ENCODE measurements at regions not wholly inside any gene's neighbourhood (a gene's known extent, or its start where the extent isn't known, plus 50 kb on each side); places are given as distances from the start of the nearest gene placed in this dataset.

DNA sequence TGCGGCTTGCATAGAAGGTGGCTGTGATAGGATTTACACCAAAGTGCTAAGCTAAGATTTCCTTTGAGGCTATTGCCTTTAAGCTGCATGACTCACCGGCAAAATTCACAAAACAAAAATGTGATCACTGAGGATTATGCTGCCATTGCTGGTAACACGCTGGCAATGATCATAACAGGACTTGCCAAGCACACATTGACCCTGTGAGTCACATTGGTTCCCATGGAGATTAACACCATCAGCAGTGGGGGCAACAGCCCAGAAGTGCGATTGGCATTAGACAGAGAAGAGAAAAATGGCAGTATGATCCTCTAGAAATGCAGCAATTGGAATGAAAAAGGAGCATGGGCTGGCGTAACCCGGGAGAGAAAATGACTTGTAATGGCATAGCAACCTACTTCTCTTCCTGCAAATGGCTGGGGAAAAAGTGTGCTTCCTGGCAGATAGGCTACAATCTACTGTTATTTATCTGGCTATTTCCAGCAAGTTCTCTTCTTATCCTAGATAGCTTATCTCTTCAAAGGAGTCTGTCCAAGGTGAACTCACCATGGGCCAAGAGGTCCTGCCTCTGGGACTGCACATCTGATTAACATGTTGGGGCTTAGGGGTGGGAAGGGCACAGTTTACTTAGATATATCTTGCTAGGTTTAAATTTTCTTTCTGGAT is 314.2 kb upstream of the IGFBP7 start:
- no peak overlapping the region for H3K27ac Mint-ChIP-seq
- Histone ChIP-seq H3K27me3 (ENCODE audit: control insufficient read depth, insufficient read depth, low read length) (no peaks in the 10 kb centered on the region), H3K4me3 (ENCODE audit: low read depth, low read length) (no peak overlapping the region), H3K27ac (ENCODE audit: insufficient read depth, low read length, poor library complexity, severe bottlenecking) (no peak overlapping the region), H3K36me3 (ENCODE audit: control insufficient read depth, insufficient read depth, low read length) (no peaks in the 10 kb centered on the region), H3K4me1 (ENCODE audit: control insufficient read depth, insufficient read depth, low read length, poor library complexity, severe bottlenecking) (no peaks in the 10 kb centered on the region), H3K9me3 (ENCODE audit: control insufficient read depth in 2 of 2, low read length in 2 of 2) (no peaks in the 10 kb centered on the region)
- H3K4me1 Mint-ChIP-seq, result no peaks in the 10 kb centered on the region
- H3K27me3 Mint-ChIP-seq, result no peaks in the 10 kb centered on the region
- DNase-seq (no peak), ATAC-seq (ENCODE audit: low read depth in 2 of 2) (no peak)
- H3K4me3 Mint-ChIP-seq, result no peak overlapping the region
- no peaks in the 10 kb centered on the region for H3K36me3 Mint-ChIP-seq
- peaks cover 0 to 4% (median 1%) of the 10 kb centered on the region in 7 donors for H3K9me3 Mint-ChIP-seq

DNA sequence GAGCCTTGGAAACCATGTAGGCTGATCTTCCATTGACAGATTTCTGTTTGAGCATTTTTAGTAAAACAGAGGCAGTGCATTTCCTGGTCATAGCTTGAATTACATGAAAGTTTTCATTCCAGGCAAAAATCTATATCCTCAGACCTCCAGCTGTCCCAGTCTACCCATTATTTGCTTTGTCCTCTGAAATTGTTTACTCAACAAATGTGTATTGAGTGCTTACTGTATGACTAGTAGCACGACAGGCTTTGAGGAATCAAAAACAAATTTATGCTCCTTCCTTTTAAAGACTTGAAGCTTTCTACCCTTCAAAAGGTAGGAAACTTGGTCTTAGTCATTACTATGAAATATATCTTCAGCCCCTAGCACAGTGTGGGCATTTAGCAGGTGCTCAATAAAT is 307.9 kb upstream of the IGFBP7 start:
- Mint-ChIP-seq H3K27ac (no peak overlapping the region), H3K4me1 (no peaks in the 10 kb centered on the region), H3K27me3 (no peaks in the 10 kb centered on the region), H3K4me3 (no peak overlapping the region), H3K36me3 (no peaks in the 10 kb centered on the region), H3K9me3 (peaks cover 0 to 4% (median 2%) of the 10 kb centered on the region in 7 donors)
- Histone ChIP-seq H3K9me3 (ENCODE audit: control insufficient read depth in 2 of 2, low read length in 2 of 2) (no peaks in the 10 kb centered on the region), H3K27me3 (ENCODE audit: control insufficient read depth, insufficient read depth, low read length) (no peaks in the 10 kb centered on the region), H3K36me3 (ENCODE audit: control insufficient read depth, insufficient read depth, low read length) (no peaks in the 10 kb centered on the region), H3K27ac (ENCODE audit: insufficient read depth, low read length, poor library complexity, severe bottlenecking) (no peak overlapping the region), H3K4me1 (ENCODE audit: control insufficient read depth, insufficient read depth, low read length, poor library complexity, severe bottlenecking) (no peaks in the 10 kb centered on the region), H3K4me3 (ENCODE audit: low read depth, low read length) (no peak overlapping the region)
- DNase-seq, result no peak
- ATAC-seq (ENCODE audit: low read depth in 2 of 2), result no peak

- Histone ChIP-seq H3K27me3 (ENCODE audit: control insufficient read depth, insufficient read depth, low read length) (no peaks in the 10 kb centered on the region), H3K27ac (ENCODE audit: insufficient read depth, low read length, poor library complexity, severe bottlenecking) (no peak overlapping the region), H3K36me3 (ENCODE audit: control insufficient read depth, insufficient read depth, low read length) (no peaks in the 10 kb centered on the region), H3K9me3 (ENCODE audit: control insufficient read depth in 2 of 2, low read length in 2 of 2) (no peaks in the 10 kb centered on the region), H3K4me3 (ENCODE audit: low read depth, low read length) (no peak overlapping the region), H3K4me1 (ENCODE audit: control insufficient read depth, insufficient read depth, low read length, poor library complexity, severe bottlenecking) (no peaks in the 10 kb centered on the region)
- DNase-seq (no peak), ATAC-seq (ENCODE audit: low read depth in 2 of 2) (no peak)
- no peak overlapping the region for H3K27ac Mint-ChIP-seq
- H3K27me3 Mint-ChIP-seq, result no peaks in the 10 kb centered on the region
- no peaks in the 10 kb centered on the region for H3K4me1 Mint-ChIP-seq
- H3K9me3 Mint-ChIP-seq, result peaks cover 0 to 3% (median 0%) of the 10 kb centered on the region in 7 donors
- no peak overlapping the region for H3K4me3 Mint-ChIP-seq
- H3K36me3 Mint-ChIP-seq, result no peaks in the 10 kb centered on the region
Observed at GRCh38 chr4:57412259-57413054, 302.3 kb upstream of the IGFBP7 start.

- ATAC-seq (ENCODE audit: low read depth in 2 of 2) (no peak), DNase-seq (no peak)
- H3K4me3 Mint-ChIP-seq, result no peak overlapping the region
- H3K27me3 Mint-ChIP-seq, result no peaks in the 10 kb centered on the region
- no peaks in the 10 kb centered on the region for H3K4me1 Mint-ChIP-seq
- Histone ChIP-seq H3K27ac (ENCODE audit: insufficient read depth, low read length, poor library complexity, severe bottlenecking) (no peak overlapping the region), H3K27me3 (ENCODE audit: control insufficient read depth, insufficient read depth, low read length) (no peaks in the 10 kb centered on the region), H3K36me3 (ENCODE audit: control insufficient read depth, insufficient read depth, low read length) (no peaks in the 10 kb centered on the region), H3K4me1 (ENCODE audit: control insufficient read depth, insufficient read depth, low read length, poor library complexity, severe bottlenecking) (no peaks in the 10 kb centered on the region), H3K9me3 (ENCODE audit: control insufficient read depth in 2 of 2, low read length in 2 of 2) (no peaks in the 10 kb centered on the region), H3K4me3 (ENCODE audit: low read depth, low read length) (no peak overlapping the region)
- H3K27ac Mint-ChIP-seq, result no peak overlapping the region
- peaks cover 0 to 3% (median 0%) of the 10 kb centered on the region in 7 donors for H3K9me3 Mint-ChIP-seq
- H3K36me3 Mint-ChIP-seq, result no peaks in the 10 kb centered on the region
Observed at GRCh38 chr4:57410331-57411052, 300.3 kb upstream of the IGFBP7 start.

- no peak overlapping the region for H3K27ac ChIP-seq (ENCODE audit: insufficient read depth, low read length, poor library complexity, severe bottlenecking)
- no peaks in the 10 kb centered on the region for H3K36me3 ChIP-seq (ENCODE audit: control insufficient read depth, insufficient read depth, low read length)
- Mint-ChIP-seq H3K4me3 (no peak overlapping the region), H3K27ac (no peak overlapping the region), H3K36me3 (no peaks in the 10 kb centered on the region), H3K27me3 (no peaks in the 10 kb centered on the region), H3K9me3 (peaks cover 0 to 6% (median 2%) of the 10 kb centered on the region in 7 donors), H3K4me1 (no peaks in the 10 kb centered on the region)
- H3K27me3 ChIP-seq (ENCODE audit: control insufficient read depth, insufficient read depth, low read length), result no peaks in the 10 kb centered on the region
- H3K4me3 ChIP-seq (ENCODE audit: low read depth, low read length), result no peak overlapping the region
- no peaks in the 10 kb centered on the region for H3K9me3 ChIP-seq (ENCODE audit: control insufficient read depth in 2 of 2, low read length in 2 of 2)
- no peaks in the 10 kb centered on the region for H3K4me1 ChIP-seq (ENCODE audit: control insufficient read depth, insufficient read depth, low read length, poor library complexity, severe bottlenecking)
- DNase-seq (no peak), ATAC-seq (ENCODE audit: low read depth in 2 of 2) (no peak)
Observed at GRCh38 chr4:57405359-57405758, 295.2 kb upstream of the IGFBP7 start.

GRCh38 chr4:57404483-57404882 is 294.3 kb upstream of the IGFBP7 start:
- H3K27me3 ChIP-seq (ENCODE audit: control insufficient read depth, insufficient read depth, low read length), result no peaks in the 10 kb centered on the region
- no peaks in the 10 kb centered on the region for H3K4me1 ChIP-seq (ENCODE audit: control insufficient read depth, insufficient read depth, low read length, poor library complexity, severe bottlenecking)
- no peak overlapping the region for H3K27ac ChIP-seq (ENCODE audit: insufficient read depth, low read length, poor library complexity, severe bottlenecking)
- H3K9me3 ChIP-seq (ENCODE audit: control insufficient read depth in 2 of 2, low read length in 2 of 2), result no peaks in the 10 kb centered on the region
- no peaks in the 10 kb centered on the region for H3K36me3 ChIP-seq (ENCODE audit: control insufficient read depth, insufficient read depth, low read length)
- Mint-ChIP-seq H3K27me3 (no peaks in the 10 kb centered on the region), H3K36me3 (no peaks in the 10 kb centered on the region), H3K4me3 (no peak overlapping the region), H3K9me3 (peaks cover 0 to 6% (median 2%) of the 10 kb centered on the region in 7 donors), H3K27ac (no peak overlapping the region), H3K4me1 (no peaks in the 10 kb centered on the region)
- DNase-seq (no peak), ATAC-seq (ENCODE audit: low read depth in 2 of 2) (no peak)
- H3K4me3 ChIP-seq (ENCODE audit: low read depth, low read length), result no peak overlapping the region

- no peaks in the 10 kb centered on the region for H3K4me1 Mint-ChIP-seq
- no peaks in the 10 kb centered on the region for H3K4me1 ChIP-seq (ENCODE audit: control insufficient read depth, insufficient read depth, low read length, poor library complexity, severe bottlenecking)
- no peaks in the 10 kb centered on the region for H3K36me3 ChIP-seq (ENCODE audit: control insufficient read depth, insufficient read depth, low read length)
- peaks cover 0 to 6% (median 2%) of the 10 kb centered on the region in 7 donors for H3K9me3 Mint-ChIP-seq
- H3K9me3 ChIP-seq (ENCODE audit: control insufficient read depth in 2 of 2, low read length in 2 of 2), result no peaks in the 10 kb centered on the region
- H3K27ac ChIP-seq (ENCODE audit: insufficient read depth, low read length, poor library complexity, severe bottlenecking), result no peak overlapping the region
- no peaks in the 10 kb centered on the region for H3K27me3 Mint-ChIP-seq
- H3K4me3 Mint-ChIP-seq, result no peak overlapping the region
- H3K36me3 Mint-ChIP-seq, result no peaks in the 10 kb centered on the region
- no peaks in the 10 kb centered on the region for H3K27me3 ChIP-seq (ENCODE audit: control insufficient read depth, insufficient read depth, low read length)
- H3K27ac Mint-ChIP-seq, result no peak overlapping the region
- no peak for DNase-seq
- no peak overlapping the region for H3K4me3 ChIP-seq (ENCODE audit: low read depth, low read length)
- ATAC-seq (ENCODE audit: low read depth in 2 of 2), result no peak
Observed at GRCh38 chr4:57403591-57403990, 293.4 kb upstream of the IGFBP7 start.

All from CD4-positive, CD25-positive, alpha-beta regulatory T cell (primary cell).